CD8-positive, alpha-beta memory T cell (primary cell): ENCODE measurements at regions not wholly inside any gene's neighbourhood (a gene's known extent, or its start where the extent isn't known, plus 50 kb on each side); places are given as distances from the start of the nearest gene placed in this dataset.
"Not testable (repeated sequence)": the region's sequence is repeated elsewhere in the genome, so short reads cannot be mapped to it uniquely, and the experiment has no call there.

Source experiments
- CTCF ChIA-PET: fragments of 350-600 bp; sonication (Branson Sonifier 250); formaldehyde crosslinking; loops from one replicate; lab custom pipeline; 2021; ENCODE audit warnings: antibody characterized with exemption; lab: Charles Lee
- POLR2A ChIA-PET: fragments of 350-600 bp; sonication (Branson Sonifier 250); formaldehyde crosslinking; loops from one replicate; lab custom pipeline; 2021; ENCODE audit warnings: antibody characterized with exemption; lab: Charles Lee
- DNase-seq, 5 donors: peaks; one replicate each; pipeline versions ENCODE4 v3.0.0 to v3.0.0-alpha.2; 2020 to 2022; ENCODE audit warnings: mixed read lengths in 1 of 5
- H3K27ac ChIP-seq: one replicate; pipeline ENCODE4 v1.7.0; 2013; ENCODE audit warnings: low read depth, mild to moderate bottlenecking, low read length, moderate library complexity
- H3K27me3 ChIP-seq: 2 replicates; pipeline ENCODE4 v1.7.0; 2013; ENCODE audit warnings: low read length, mild to moderate bottlenecking; ENCODE audit not compliant: insufficient read depth, poor library complexity, severe bottlenecking
- H3K36me3 ChIP-seq: 2 replicates; pipeline ENCODE4 v1.7.0; 2013; ENCODE audit warnings: mild to moderate bottlenecking, low read length, moderate library complexity; ENCODE audit not compliant: insufficient read depth
- H3K4me1 ChIP-seq: 2 replicates; pipeline ENCODE4 v1.7.0; 2013; ENCODE audit warnings: mild to moderate bottlenecking, low read length, moderate library complexity; ENCODE audit not compliant: insufficient read depth
- H3K4me3 ChIP-seq: 2 replicates; pipeline ENCODE4 v1.7.0; 2013; ENCODE audit warnings: mild to moderate bottlenecking, low read length
- H3K9me3 ChIP-seq: 2 replicates; pipeline ENCODE4 v1.7.0; 2013; ENCODE audit warnings: mild to moderate bottlenecking, low read length
- H3K27ac Mint-ChIP-seq, 8 donors: one replicate each; pipeline ENCODE4 v1.8.0; 2020 to 2021; ENCODE audit warnings: mixed read lengths in 8 of 8, mild to moderate bottlenecking in 6 of 8, inconsistent platforms in 3 of 8, moderate library complexity in 3 of 8
- H3K27me3 Mint-ChIP-seq, 2 donors: one replicate each; pipeline ENCODE4 v1.8.0; 2020 to 2021; ENCODE audit warnings: mixed read lengths in 2 of 2, mild to moderate bottlenecking in 1 of 2, moderate library complexity in 1 of 2
- H3K36me3 Mint-ChIP-seq, 3 donors: one replicate each; pipeline ENCODE4 v1.8.0; 2020 to 2021; ENCODE audit warnings: mixed read lengths in 3 of 3, inconsistent platforms in 1 of 3, mild to moderate bottlenecking in 1 of 3
- H3K4me1 Mint-ChIP-seq, 3 donors: one replicate each; pipeline ENCODE4 v1.8.0; 2020 to 2021; ENCODE audit warnings: mixed read lengths in 3 of 3, inconsistent platforms in 1 of 3, mild to moderate bottlenecking in 1 of 3
- H3K4me3 Mint-ChIP-seq, 7 donors: one replicate each; pipeline ENCODE4 v1.8.0; 2020 to 2021; ENCODE audit warnings: mixed read lengths in 7 of 7, mild to moderate bottlenecking in 6 of 7, moderate library complexity in 4 of 7, inconsistent platforms in 2 of 7
- H3K9me3 Mint-ChIP-seq, 5 donors: one replicate each; pipeline ENCODE4 v1.8.0; 2020 to 2022; ENCODE audit warnings: mixed read lengths in 5 of 5, mild to moderate bottlenecking in 3 of 5, moderate library complexity in 2 of 5, inconsistent platforms in 1 of 5

- H3K36me3 Mint-ChIP-seq: no peaks in the 10 kb centered on the region
- Histone ChIP-seq H3K36me3 (no peaks in the 10 kb centered on the region), H3K27ac (no peak overlapping the region), H3K4me1 (no peaks in the 10 kb centered on the region), H3K9me3 (no peaks in the 10 kb centered on the region), H3K4me3 (no peak overlapping the region), H3K27me3 (no peaks in the 10 kb centered on the region)
- no peak for DNase-seq
- POLR2A ChIA-PET: no interaction called here
- peaks cover 0 to 19% (median 8%) of the 10 kb centered on the region in 5 donors for H3K9me3 Mint-ChIP-seq
- H3K4me1 Mint-ChIP-seq: no peaks in the 10 kb centered on the region
- no peaks in the 10 kb centered on the region for H3K27me3 Mint-ChIP-seq
- H3K27ac Mint-ChIP-seq: no peak overlapping the region
- CTCF ChIA-PET: no interaction called here
- H3K4me3 Mint-ChIP-seq: no peak overlapping the region
Observed at GRCh38 chr4:164138521-164138920, 615.4 kb upstream of the SMIM31 start.

GRCh38 chr4:164139291-164139690, 614.6 kb upstream of the SMIM31 start:
- no peaks in the 10 kb centered on the region for H3K36me3 Mint-ChIP-seq
- ChIA-PET POLR2A (no interaction called here), CTCF (no interaction called here)
- H3K27me3 Mint-ChIP-seq: no peaks in the 10 kb centered on the region
- peaks cover 0 to 19% (median 8%) of the 10 kb centered on the region in 5 donors for H3K9me3 Mint-ChIP-seq
- no peak overlapping the region for H3K27ac Mint-ChIP-seq
- Histone ChIP-seq H3K27me3 (no peaks in the 10 kb centered on the region), H3K36me3 (no peaks in the 10 kb centered on the region), H3K27ac (no peak overlapping the region), H3K9me3 (no peaks in the 10 kb centered on the region), H3K4me3 (no peak overlapping the region), H3K4me1 (no peaks in the 10 kb centered on the region)
- H3K4me3 Mint-ChIP-seq: no peak overlapping the region
- no peak for DNase-seq
- H3K4me1 Mint-ChIP-seq: no peaks in the 10 kb centered on the region

GRCh38 chr4:164141755-164142375, 612.1 kb upstream of the SMIM31 start:
- H3K36me3 ChIP-seq, POLR2A ChIA-PET, H3K27me3 ChIP-seq, H3K27ac Mint-ChIP-seq, H3K27ac ChIP-seq, H3K27me3 Mint-ChIP-seq, H3K9me3 ChIP-seq, H3K4me3 ChIP-seq, H3K4me3 Mint-ChIP-seq, H3K4me1 Mint-ChIP-seq, H3K36me3 Mint-ChIP-seq, DNase-seq, H3K4me1 ChIP-seq: not testable (repeated sequence)
- CTCF ChIA-PET: interaction anchor here (1.1 kb wide), 1 partner anchor 11 kb away, joined by 3 read pairs; no protein-coding TSS in a partner anchor
- H3K9me3 Mint-ChIP-seq: peaks cover 0 to 19% (median 8%) of the 10 kb centered on the region in 5 donors

- H3K27ac ChIP-seq: no peak overlapping the region
- no peak overlapping the region for H3K4me3 ChIP-seq
- ChIA-PET CTCF (no interaction called here), POLR2A (no interaction called here)
- no peaks in the 10 kb centered on the region for H3K4me1 ChIP-seq
- no peaks in the 10 kb centered on the region for H3K9me3 ChIP-seq
- Mint-ChIP-seq H3K36me3 (no peaks in the 10 kb centered on the region), H3K27me3 (no peaks in the 10 kb centered on the region), H3K27ac (no peak overlapping the region), H3K9me3 (peaks cover 0 to 4% (median 1%) of the 10 kb centered on the region in 5 donors), H3K4me3 (no peak overlapping the region), H3K4me1 (no peaks in the 10 kb centered on the region)
- no peaks in the 10 kb centered on the region for H3K27me3 ChIP-seq
- no peaks in the 10 kb centered on the region for H3K36me3 ChIP-seq
- no peak for DNase-seq
Observed at GRCh38 chr4:164154416-164154815, 599.5 kb upstream of the SMIM31 start.

- no peaks in the 10 kb centered on the region for H3K9me3 ChIP-seq
- Mint-ChIP-seq H3K9me3 (peaks cover 0 to 10% (median 3%) of the 10 kb centered on the region in 5 donors), H3K27me3 (peaks cover 0 to 3% of the 10 kb centered on the region in 2 donors), H3K4me3 (no peak overlapping the region), H3K27ac (no peak overlapping the region), H3K4me1 (no peaks in the 10 kb centered on the region), H3K36me3 (no peaks in the 10 kb centered on the region)
- H3K4me3 ChIP-seq: no peak overlapping the region
- no peaks in the 10 kb centered on the region for H3K27me3 ChIP-seq
- no peak overlapping the region for H3K27ac ChIP-seq
- H3K36me3 ChIP-seq: no peaks in the 10 kb centered on the region
- CTCF ChIA-PET: no interaction called here
- no peaks in the 10 kb centered on the region for H3K4me1 ChIP-seq
- POLR2A ChIA-PET: no interaction called here
- DNase-seq: no peak
Observed at GRCh38 chr4:164169591-164169990, 584.3 kb upstream of the SMIM31 start.

- ChIA-PET CTCF (no interaction called here), POLR2A (no interaction called here)
- H3K27ac Mint-ChIP-seq: no peak overlapping the region
- DNase-seq: no peak
- no peaks in the 10 kb centered on the region for H3K9me3 ChIP-seq
- peaks cover 0 to 3% of the 10 kb centered on the region in 2 donors for H3K27me3 Mint-ChIP-seq
- H3K36me3 ChIP-seq: no peaks in the 10 kb centered on the region
- H3K27ac ChIP-seq: no peak overlapping the region
- H3K4me3 ChIP-seq: no peak overlapping the region
- no peaks in the 10 kb centered on the region for H3K4me1 ChIP-seq
- no peak overlapping the region for H3K4me3 Mint-ChIP-seq
- H3K4me1 Mint-ChIP-seq: no peaks in the 10 kb centered on the region
- no peaks in the 10 kb centered on the region for H3K27me3 ChIP-seq
- H3K36me3 Mint-ChIP-seq: no peaks in the 10 kb centered on the region
- peaks cover 0 to 4% (median 2%) of the 10 kb centered on the region in 5 donors for H3K9me3 Mint-ChIP-seq
Observed at GRCh38 chr4:164177153-164177552, 576.8 kb upstream of the SMIM31 start.

GRCh38 chr4:164177753-164178152, 576.2 kb upstream of the SMIM31 start:
- H3K4me1 ChIP-seq: no peaks in the 10 kb centered on the region
- ChIA-PET CTCF (no interaction called here), POLR2A (no interaction called here)
- Mint-ChIP-seq H3K27me3 (peaks cover 0 to 3% of the 10 kb centered on the region in 2 donors), H3K27ac (no peak overlapping the region), H3K4me3 (no peak overlapping the region), H3K4me1 (no peaks in the 10 kb centered on the region), H3K9me3 (peaks cover 0 to 4% (median 2%) of the 10 kb centered on the region in 5 donors), H3K36me3 (no peaks in the 10 kb centered on the region)
- no peaks in the 10 kb centered on the region for H3K36me3 ChIP-seq
- H3K27ac ChIP-seq: no peak overlapping the region
- DNase-seq: no peak
- no peak overlapping the region for H3K4me3 ChIP-seq
- no peaks in the 10 kb centered on the region for H3K9me3 ChIP-seq
- no peaks in the 10 kb centered on the region for H3K27me3 ChIP-seq

- POLR2A ChIA-PET: no interaction called here
- H3K4me1 Mint-ChIP-seq: no peaks in the 10 kb centered on the region
Observed at GRCh38 chr4:164188236-164188635, 565.7 kb upstream of the SMIM31 start.

More at GRCh38 chr4:164188236-164188635, 565.7 kb upstream of the SMIM31 start:
- CTCF ChIA-PET: no interaction called here
- H3K4me3 ChIP-seq: no peak overlapping the region
- H3K27me3 ChIP-seq: no peaks in the 10 kb centered on the region
- H3K27ac ChIP-seq: no peak overlapping the region
- H3K4me3 Mint-ChIP-seq: no peak overlapping the region
- no peaks in the 10 kb centered on the region for H3K36me3 Mint-ChIP-seq
- DNase-seq: no peak
- H3K4me1 ChIP-seq: no peaks in the 10 kb centered on the region
- H3K36me3 ChIP-seq: no peaks in the 10 kb centered on the region
- peaks cover 0 to 13% (median 2%) of the 10 kb centered on the region in 5 donors for H3K9me3 Mint-ChIP-seq
- H3K27ac Mint-ChIP-seq: no peak overlapping the region
- no peaks in the 10 kb centered on the region for H3K9me3 ChIP-seq
- no peaks in the 10 kb centered on the region for H3K27me3 Mint-ChIP-seq
